Breast epithelium (tissue), 4 donors: ENCODE measurements at regions not wholly inside any gene's neighbourhood (a gene's known extent, or its start where the extent isn't known, plus 50 kb on each side); places are given as distances from the start of the nearest gene placed in this dataset.

Source experiments
- DNase-seq, 2 donors: peaks; one replicate each; pipeline ENCODE4 v3.0.0-alpha.2; 2019; ENCODE audit warnings: low spot score in 2 of 2
- H3K27ac ChIP-seq, 2 donors: fragments of 200-600 bp; sonication (generic) in 1 of 2; one replicate each; pipeline ENCODE4 v1.5.1; 2016 to 2019; ENCODE audit warnings: mild to moderate bottlenecking in 1 of 2
- H3K27me3 ChIP-seq, 2 donors: fragments of 200-600 bp; sonication (generic) in 1 of 2; one replicate each; pipeline versions ENCODE4 v1.5.1 to v1.6.0; 2017 to 2019; ENCODE audit warnings: control low read depth in 1 of 2, mild to moderate bottlenecking in 1 of 2
- H3K36me3 ChIP-seq: fragments of 200-600 bp; one replicate; pipeline ENCODE4 v1.5.1; 2019
- H3K4me1 ChIP-seq, 2 donors: fragments of 200-600 bp; sonication (generic); one replicate each; pipeline ENCODE4 v1.5.1; 2016 to 2019; ENCODE audit warnings: control low read depth in 1 of 2
- H3K4me3 ChIP-seq, 3 donors: fragments of 200-600 bp; sonication (generic); 1 replicate in 2 of 3; 2 replicates in 1 of 3; pipeline ENCODE4 v1.5.1; 2016 to 2019; ENCODE audit warnings: mild to moderate bottlenecking in 3 of 3, moderate library complexity in 2 of 3
- H3K9me3 ChIP-seq, 2 donors: fragments of 200-600 bp; sonication (generic) in 1 of 2; one replicate each; pipeline ENCODE4 v1.5.1; 2016 to 2019; ENCODE audit warnings: control low read depth in 1 of 2
- POLR2A ChIP-seq: fragments of 450-650 bp; IDR thresholded peaks from one replicate; pipeline ENCODE4 v1.6.1; 2016; ENCODE audit warnings: antibody characterized with exemption, mild to moderate bottlenecking, moderate library complexity
- POLR2AphosphoS5 ChIP-seq, 3 donors: sonication (generic); formaldehyde crosslinking; IDR thresholded peaks; one replicate each; pipeline ENCODE4 v1.6.1; 2017; ENCODE audit warnings: antibody characterized with exemption in 3 of 3
- intact Hi-C: fragments of 100-400 bp; cut with DNase I; formaldehyde crosslinking; loops from one replicate; pipeline ENCODE4 v1.15.1; 2023; ENCODE audit warnings: low total_unique reads
- TF ChIP-seq, protein P1 (sequence below), 3 donors: fragments of 450-650 bp; IDR thresholded peaks; one replicate each; pipeline ENCODE4 v1.5.1; 2016 to 2017; ENCODE audit warnings: antibody characterized with exemption in 3 of 3, mild to moderate bottlenecking in 3 of 3, moderate library complexity in 3 of 3

DNA sequence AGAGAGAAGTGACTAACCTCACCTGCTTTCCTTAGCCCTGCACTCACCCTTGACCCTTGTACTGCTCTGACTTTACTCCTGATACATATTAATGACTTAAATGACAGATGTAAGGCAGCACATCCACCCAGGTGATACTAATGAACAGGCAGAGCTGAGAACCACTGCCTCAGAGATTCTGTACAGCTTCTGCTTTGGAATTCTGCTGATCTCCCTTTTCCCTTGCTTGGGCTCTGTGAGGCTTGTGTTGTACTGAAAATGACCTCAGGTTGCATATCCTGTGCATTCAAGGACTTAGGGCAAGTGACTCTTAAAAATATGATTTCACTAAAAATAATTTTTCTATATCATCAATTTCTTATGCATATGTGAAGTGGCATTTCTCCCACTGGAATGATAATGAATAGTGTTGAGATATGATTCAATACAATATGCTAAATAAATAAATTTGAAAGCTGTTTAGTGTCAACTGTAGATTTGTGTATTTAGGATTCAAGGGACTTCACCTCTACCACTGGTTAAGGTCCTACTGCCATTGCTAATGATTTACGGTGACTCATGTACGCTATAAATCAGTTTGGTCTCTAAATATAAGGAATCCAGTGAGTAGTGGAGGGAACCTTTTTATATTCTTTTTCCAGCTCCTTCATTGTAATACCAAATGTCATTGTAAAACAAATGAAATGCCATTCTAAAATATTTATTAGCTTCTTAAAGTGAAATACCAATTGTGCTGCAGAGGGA lies 328.3 kb downstream of the SOCS6 start:
- Histone ChIP-seq H3K36me3 (no peaks in the 10 kb centered on the region), H3K9me3 (no peaks in the 10 kb centered on the region), H3K4me1 (no peaks in the 10 kb centered on the region), H3K27ac (no peak overlapping the region), H3K27me3 (no peaks in the 10 kb centered on the region), H3K4me3 (no peak overlapping the region)
- no peak for DNase-seq
- TF ChIP-seq POLR2A = no peak
- TF ChIP-seq POLR2AphosphoS5 (IDR thresholded peaks at IDR 0.05) = no peak
- intact Hi-C loops = no loop called here

DNA sequence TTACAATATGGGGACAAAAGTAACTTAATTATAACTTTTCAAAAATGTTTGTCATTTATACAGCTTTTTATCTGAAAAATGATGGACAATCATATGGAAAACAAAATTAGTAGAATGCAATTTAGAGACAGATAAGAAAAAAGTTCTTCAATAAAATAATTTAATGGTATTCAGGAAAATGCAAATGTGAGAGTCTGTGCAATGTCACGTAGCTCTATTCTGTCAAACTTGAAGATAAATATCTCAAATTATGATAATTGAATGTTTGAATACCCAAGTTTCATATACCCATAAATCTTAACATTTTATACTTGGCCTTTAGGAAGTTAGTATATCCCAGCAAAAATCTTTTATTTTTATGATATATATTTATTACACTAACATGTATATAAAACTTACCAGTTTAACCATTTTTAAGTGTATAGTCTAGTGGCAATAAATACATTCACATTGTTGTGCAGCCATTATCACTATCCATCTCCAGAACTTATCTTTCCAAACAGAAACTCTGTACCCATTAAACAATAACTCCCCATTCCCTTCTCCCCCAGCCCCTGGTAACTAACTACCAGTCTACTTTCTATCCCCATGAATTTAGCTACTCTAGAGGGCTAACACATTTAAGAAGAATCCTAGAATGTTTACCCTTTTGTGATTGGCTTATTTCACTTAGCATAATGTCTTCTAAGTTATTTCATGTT lies 311.5 kb downstream of the SOCS6 start:
- Histone ChIP-seq H3K9me3 (no peaks in the 10 kb centered on the region), H3K27ac (no peak overlapping the region), H3K4me1 (no peaks in the 10 kb centered on the region), H3K36me3 (no peaks in the 10 kb centered on the region), H3K27me3 (no peaks in the 10 kb centered on the region), H3K4me3 (no peak overlapping the region)
- intact Hi-C loops = no loop called here
- TF ChIP-seq, protein P1, sequence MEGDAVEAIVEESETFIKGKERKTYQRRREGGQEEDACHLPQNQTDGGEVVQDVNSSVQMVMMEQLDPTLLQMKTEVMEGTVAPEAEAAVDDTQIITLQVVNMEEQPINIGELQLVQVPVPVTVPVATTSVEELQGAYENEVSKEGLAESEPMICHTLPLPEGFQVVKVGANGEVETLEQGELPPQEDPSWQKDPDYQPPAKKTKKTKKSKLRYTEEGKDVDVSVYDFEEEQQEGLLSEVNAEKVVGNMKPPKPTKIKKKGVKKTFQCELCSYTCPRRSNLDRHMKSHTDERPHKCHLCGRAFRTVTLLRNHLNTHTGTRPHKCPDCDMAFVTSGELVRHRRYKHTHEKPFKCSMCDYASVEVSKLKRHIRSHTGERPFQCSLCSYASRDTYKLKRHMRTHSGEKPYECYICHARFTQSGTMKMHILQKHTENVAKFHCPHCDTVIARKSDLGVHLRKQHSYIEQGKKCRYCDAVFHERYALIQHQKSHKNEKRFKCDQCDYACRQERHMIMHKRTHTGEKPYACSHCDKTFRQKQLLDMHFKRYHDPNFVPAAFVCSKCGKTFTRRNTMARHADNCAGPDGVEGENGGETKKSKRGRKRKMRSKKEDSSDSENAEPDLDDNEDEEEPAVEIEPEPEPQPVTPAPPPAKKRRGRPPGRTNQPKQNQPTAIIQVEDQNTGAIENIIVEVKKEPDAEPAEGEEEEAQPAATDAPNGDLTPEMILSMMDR (IDR thresholded peaks at IDR 0.05) = no peak
- TF ChIP-seq POLR2AphosphoS5 (IDR thresholded peaks at IDR 0.05) (no peak), POLR2A (no peak)
- DNase-seq = no peak

DNA sequence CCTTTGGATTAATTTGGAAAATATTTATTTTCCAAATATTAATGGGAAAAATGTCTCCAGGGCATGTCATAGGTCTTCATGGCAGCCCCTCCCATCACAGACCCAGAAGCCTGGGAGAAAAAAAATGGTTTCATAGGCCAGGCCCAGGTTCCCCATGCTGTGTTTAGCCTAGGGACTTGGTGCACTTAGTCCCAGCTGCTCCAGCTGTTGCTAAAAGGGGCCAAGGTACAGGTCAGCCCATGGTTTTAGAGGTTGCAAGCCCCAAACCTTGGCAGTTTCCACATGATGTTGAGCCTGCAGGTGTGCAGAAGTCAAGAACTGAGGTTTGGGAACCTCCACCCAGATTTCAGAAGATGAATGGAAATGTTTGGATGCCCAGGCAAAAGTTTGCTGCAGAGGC lies 309.6 kb downstream of the SOCS6 start:
- Histone ChIP-seq H3K4me1 (no peaks in the 10 kb centered on the region), H3K9me3 (no peaks in the 10 kb centered on the region), H3K4me3 (no peak overlapping the region), H3K36me3 (no peaks in the 10 kb centered on the region), H3K27me3 (no peaks in the 10 kb centered on the region), H3K27ac (no peak overlapping the region)
- no peak for DNase-seq
- TF ChIP-seq, protein P1 (IDR thresholded peaks at IDR 0.05) = no peak
- intact Hi-C loops = no loop called here

DNA sequence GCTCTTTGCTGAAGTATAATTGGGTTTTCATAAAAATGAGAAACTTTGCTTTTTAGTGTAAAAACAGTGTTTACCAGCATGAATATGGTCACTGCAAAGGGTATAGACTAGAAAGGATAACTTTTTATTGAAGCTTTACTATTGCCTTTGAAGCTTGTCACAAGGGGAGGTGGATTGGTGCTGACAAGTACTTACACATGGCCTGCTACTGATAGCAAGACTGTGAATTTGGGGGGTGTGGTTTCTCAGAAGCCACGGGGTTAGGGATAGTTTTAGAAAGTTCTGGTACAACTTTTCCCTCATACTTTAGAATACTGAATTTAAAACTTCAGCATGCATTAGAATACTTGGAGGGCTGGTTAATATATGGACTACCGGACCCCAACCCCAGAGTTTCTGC lies 294.1 kb downstream of the SOCS6 start:
- intact Hi-C loops = no loop called here
- TF ChIP-seq POLR2AphosphoS5 (IDR thresholded peaks at IDR 0.05) (no peak), POLR2A (no peak)
- TF ChIP-seq, protein P1 (IDR thresholded peaks at IDR 0.05) = no peak

DNA sequence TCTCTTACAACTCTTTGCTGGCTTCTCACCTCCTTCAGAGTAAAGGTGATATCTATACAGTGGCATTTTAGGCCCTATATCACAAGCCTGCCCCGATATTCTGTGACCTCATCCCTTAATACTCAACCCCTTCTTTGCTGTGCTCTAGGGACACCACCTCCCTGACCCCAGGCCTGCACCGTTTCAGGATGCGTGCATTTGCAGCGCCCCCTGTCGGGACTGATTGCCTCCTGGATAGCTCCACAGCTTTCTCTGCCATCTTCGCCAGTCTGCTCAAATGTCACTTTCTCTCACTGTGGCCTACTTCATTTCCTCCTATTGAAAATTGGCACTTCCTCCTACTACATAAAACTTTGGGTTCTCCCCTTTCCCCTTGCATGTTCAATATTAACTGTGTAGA lies 289.6 kb downstream of the SOCS6 start:
- Histone ChIP-seq H3K4me3 (no peak overlapping the region), H3K4me1 (no peaks in the 10 kb centered on the region), H3K27me3 (no peaks in the 10 kb centered on the region), H3K36me3 (no peaks in the 10 kb centered on the region), H3K27ac (no peak overlapping the region), H3K9me3 (peaks cover 0 to 8% of the 10 kb centered on the region in 2 donors)
- TF ChIP-seq POLR2A (no peak), POLR2AphosphoS5 (IDR thresholded peaks at IDR 0.05) (no peak)
- TF ChIP-seq, protein P1 (IDR thresholded peaks at IDR 0.05) = no peak
- intact Hi-C loops = no loop called here
- no peak for DNase-seq

More for the DNA sequence above, 294.1 kb downstream of the SOCS6 start:
- Histone ChIP-seq H3K9me3 (peaks cover 0 to 17% of the 10 kb centered on the region in 2 donors), H3K27me3 (no peaks in the 10 kb centered on the region), H3K4me3 (no peak overlapping the region), H3K4me1 (no peaks in the 10 kb centered on the region), H3K36me3 (no peaks in the 10 kb centered on the region), H3K27ac (no peak overlapping the region)
- DNase-seq = no peak
